ENCODE measurements at regions not wholly inside any gene's neighbourhood (a gene's known extent, or its start where the extent isn't known, plus 50 kb on each side); places are given as distances from the start of the nearest gene placed in this dataset.

GRCh38 chr5:118176146-118176545, 812.2 kb downstream of the DTWD2 start:
- no peaks in the 10 kb centered on the region for H3K4me1 ChIP-seq (ENCODE audit: control insufficient read depth in 2 of 2, insufficient read depth in 2 of 2, low read length in 2 of 2)
- no peak for DNase-seq (ENCODE audit: low read depth in 6 of 9, low spot score in 9 of 9)
- H3K9me3 ChIP-seq (ENCODE audit: control insufficient read depth in 2 of 2, insufficient read depth in 1 of 2, low read length in 1 of 2): no peaks in the 10 kb centered on the region
- no peaks in the 10 kb centered on the region for H3K27me3 ChIP-seq (ENCODE audit: control insufficient read depth in 2 of 2, insufficient read depth in 1 of 2, low read length in 1 of 2)
- no peak overlapping the region for H3K4me3 ChIP-seq (ENCODE audit: low read length in 2 of 2)
- no peak overlapping the region for H3K27ac ChIP-seq (ENCODE audit: low read depth in 1 of 2, low read length in 1 of 2)
- H3K36me3 ChIP-seq (ENCODE audit: control insufficient read depth in 2 of 2, insufficient read depth in 2 of 2, low read length in 1 of 2): no peaks in the 10 kb centered on the region

GRCh38 chr5:118174671-118175070, 813.7 kb downstream of the DTWD2 start:
- DNase-seq (ENCODE audit: low read depth in 6 of 9, low spot score in 9 of 9): no peak
- no peaks in the 10 kb centered on the region for H3K27me3 ChIP-seq (ENCODE audit: control insufficient read depth in 2 of 2, insufficient read depth in 1 of 2, low read length in 1 of 2)
- H3K4me3 ChIP-seq (ENCODE audit: low read length in 2 of 2): no peak overlapping the region
- H3K36me3 ChIP-seq (ENCODE audit: control insufficient read depth in 2 of 2, insufficient read depth in 2 of 2, low read length in 1 of 2): no peaks in the 10 kb centered on the region
- H3K4me1 ChIP-seq (ENCODE audit: control insufficient read depth in 2 of 2, insufficient read depth in 2 of 2, low read length in 2 of 2): no peaks in the 10 kb centered on the region
- 63% methylated on average over 3 of the region's 3 CpGs for WGBS
- H3K27ac ChIP-seq (ENCODE audit: low read depth in 1 of 2, low read length in 1 of 2): no peak overlapping the region
- no peaks in the 10 kb centered on the region for H3K9me3 ChIP-seq (ENCODE audit: control insufficient read depth in 2 of 2, insufficient read depth in 1 of 2, low read length in 1 of 2)

GRCh38 chr5:118173340-118173739, 815.0 kb downstream of the DTWD2 start:
- no peak overlapping the region for H3K27ac ChIP-seq (ENCODE audit: low read depth in 1 of 2, low read length in 1 of 2)
- H3K4me3 ChIP-seq (ENCODE audit: low read length in 2 of 2): no peak overlapping the region
- no peaks in the 10 kb centered on the region for H3K9me3 ChIP-seq (ENCODE audit: control insufficient read depth in 2 of 2, insufficient read depth in 1 of 2, low read length in 1 of 2)
- WGBS: 98% methylated on average over 5 of the region's 5 CpGs
- no peaks in the 10 kb centered on the region for H3K4me1 ChIP-seq (ENCODE audit: control insufficient read depth in 2 of 2, insufficient read depth in 2 of 2, low read length in 2 of 2)
- DNase-seq (ENCODE audit: low read depth in 6 of 9, low spot score in 9 of 9): no peak
- H3K36me3 ChIP-seq (ENCODE audit: control insufficient read depth in 2 of 2, insufficient read depth in 2 of 2, low read length in 1 of 2): no peaks in the 10 kb centered on the region
- no peaks in the 10 kb centered on the region for H3K27me3 ChIP-seq (ENCODE audit: control insufficient read depth in 2 of 2, insufficient read depth in 1 of 2, low read length in 1 of 2)

- H3K9me3 ChIP-seq (ENCODE audit: control insufficient read depth in 2 of 2, insufficient read depth in 1 of 2, low read length in 1 of 2): no peaks in the 10 kb centered on the region
- H3K4me1 ChIP-seq (ENCODE audit: control insufficient read depth in 2 of 2, insufficient read depth in 2 of 2, low read length in 2 of 2): no peaks in the 10 kb centered on the region
- no peaks in the 10 kb centered on the region for H3K27me3 ChIP-seq (ENCODE audit: control insufficient read depth in 2 of 2, insufficient read depth in 1 of 2, low read length in 1 of 2)
- no peaks in the 10 kb centered on the region for H3K36me3 ChIP-seq (ENCODE audit: control insufficient read depth in 2 of 2, insufficient read depth in 2 of 2, low read length in 1 of 2)
- H3K4me3 ChIP-seq (ENCODE audit: low read length in 2 of 2): no peak overlapping the region
- no peak overlapping the region for H3K27ac ChIP-seq (ENCODE audit: low read depth in 1 of 2, low read length in 1 of 2)
- 96% methylated on average over 2 of the region's 2 CpGs for WGBS
- DNase-seq (ENCODE audit: low read depth in 6 of 9, low spot score in 9 of 9): no peak
These were observed 822.7 kb downstream of the DTWD2 start for GRCh38 chr5:118165619-118166018.

- Histone ChIP-seq H3K4me1 (ENCODE audit: control insufficient read depth in 2 of 2, insufficient read depth in 2 of 2, low read length in 2 of 2) (no peaks in the 10 kb centered on the region), H3K36me3 (ENCODE audit: control insufficient read depth in 2 of 2, insufficient read depth in 2 of 2, low read length in 1 of 2) (no peaks in the 10 kb centered on the region), H3K27me3 (ENCODE audit: control insufficient read depth in 2 of 2, insufficient read depth in 1 of 2, low read length in 1 of 2) (no peaks in the 10 kb centered on the region), H3K4me3 (ENCODE audit: low read length in 2 of 2) (no peak overlapping the region), H3K9me3 (ENCODE audit: control insufficient read depth in 2 of 2, insufficient read depth in 1 of 2, low read length in 1 of 2) (no peaks in the 10 kb centered on the region), H3K27ac (ENCODE audit: low read depth in 1 of 2, low read length in 1 of 2) (no peak overlapping the region)
- WGBS: 92% methylated on average over 5 of the region's 5 CpGs
- DNase-seq (ENCODE audit: low read depth in 6 of 9, low spot score in 9 of 9): no peak
These were observed 832.2 kb downstream of the DTWD2 start for GRCh38 chr5:118156181-118156580.

GRCh38 chr5:118146824-118147223, 841.5 kb downstream of the DTWD2 start:
- no peak overlapping the region for H3K4me3 ChIP-seq (ENCODE audit: low read length in 2 of 2)
- no peak overlapping the region for H3K27ac ChIP-seq (ENCODE audit: low read depth in 1 of 2, low read length in 1 of 2)
- 7% methylated on average over 3 of the region's 3 CpGs for WGBS
- no peak for DNase-seq (ENCODE audit: low read depth in 6 of 9, low spot score in 9 of 9)
- no peaks in the 10 kb centered on the region for H3K4me1 ChIP-seq (ENCODE audit: control insufficient read depth in 2 of 2, insufficient read depth in 2 of 2, low read length in 2 of 2)
- no peaks in the 10 kb centered on the region for H3K9me3 ChIP-seq (ENCODE audit: control insufficient read depth in 2 of 2, insufficient read depth in 1 of 2, low read length in 1 of 2)
- no peaks in the 10 kb centered on the region for H3K27me3 ChIP-seq (ENCODE audit: control insufficient read depth in 2 of 2, insufficient read depth in 1 of 2, low read length in 1 of 2)
- no peaks in the 10 kb centered on the region for H3K36me3 ChIP-seq (ENCODE audit: control insufficient read depth in 2 of 2, insufficient read depth in 2 of 2, low read length in 1 of 2)

- H3K9me3 ChIP-seq (ENCODE audit: control insufficient read depth in 2 of 2, insufficient read depth in 1 of 2, low read length in 1 of 2): no peaks in the 10 kb centered on the region
- DNase-seq (ENCODE audit: low read depth in 6 of 9, low spot score in 9 of 9): no peak
- no peaks in the 10 kb centered on the region for H3K36me3 ChIP-seq (ENCODE audit: control insufficient read depth in 2 of 2, insufficient read depth in 2 of 2, low read length in 1 of 2)
- H3K27me3 ChIP-seq (ENCODE audit: control insufficient read depth in 2 of 2, insufficient read depth in 1 of 2, low read length in 1 of 2): no peaks in the 10 kb centered on the region
- no peak overlapping the region for H3K27ac ChIP-seq (ENCODE audit: low read depth in 1 of 2, low read length in 1 of 2)
- no peak overlapping the region for H3K4me3 ChIP-seq (ENCODE audit: low read length in 2 of 2)
- H3K4me1 ChIP-seq (ENCODE audit: control insufficient read depth in 2 of 2, insufficient read depth in 2 of 2, low read length in 2 of 2): no peaks in the 10 kb centered on the region
- 45% methylated on average over 2 of the region's 2 CpGs for WGBS
These were observed 843.8 kb downstream of the DTWD2 start for GRCh38 chr5:118144540-118144939.

GRCh38 chr5:118139361-118139760, 849.0 kb downstream of the DTWD2 start:
- Histone ChIP-seq H3K4me1 (ENCODE audit: control insufficient read depth in 2 of 2, insufficient read depth in 2 of 2, low read length in 2 of 2) (no peaks in the 10 kb centered on the region), H3K27ac (ENCODE audit: low read depth in 1 of 2, low read length in 1 of 2) (no peak overlapping the region), H3K4me3 (ENCODE audit: low read length in 2 of 2) (no peak overlapping the region), H3K36me3 (ENCODE audit: control insufficient read depth in 2 of 2, insufficient read depth in 2 of 2, low read length in 1 of 2) (no peaks in the 10 kb centered on the region), H3K9me3 (ENCODE audit: control insufficient read depth in 2 of 2, insufficient read depth in 1 of 2, low read length in 1 of 2) (no peaks in the 10 kb centered on the region), H3K27me3 (ENCODE audit: control insufficient read depth in 2 of 2, insufficient read depth in 1 of 2, low read length in 1 of 2) (no peaks in the 10 kb centered on the region)
- WGBS: 88% methylated on average over 1 of the region's 1 CpG
- no peak for DNase-seq (ENCODE audit: low read depth in 6 of 9, low spot score in 9 of 9)

- Histone ChIP-seq H3K27ac (ENCODE audit: low read depth in 1 of 2, low read length in 1 of 2) (no peak overlapping the region), H3K4me3 (ENCODE audit: low read length in 2 of 2) (no peak overlapping the region), H3K27me3 (ENCODE audit: control insufficient read depth in 2 of 2, insufficient read depth in 1 of 2, low read length in 1 of 2) (no peaks in the 10 kb centered on the region), H3K36me3 (ENCODE audit: control insufficient read depth in 2 of 2, insufficient read depth in 2 of 2, low read length in 1 of 2) (no peaks in the 10 kb centered on the region), H3K9me3 (ENCODE audit: control insufficient read depth in 2 of 2, insufficient read depth in 1 of 2, low read length in 1 of 2) (no peaks in the 10 kb centered on the region), H3K4me1 (ENCODE audit: control insufficient read depth in 2 of 2, insufficient read depth in 2 of 2, low read length in 2 of 2) (no peaks in the 10 kb centered on the region)
- no peak for DNase-seq (ENCODE audit: low read depth in 6 of 9, low spot score in 9 of 9)
These were observed 862.2 kb downstream of the DTWD2 start for GRCh38 chr5:118126159-118126558.

- Histone ChIP-seq H3K27me3 (ENCODE audit: control insufficient read depth in 2 of 2, insufficient read depth in 1 of 2, low read length in 1 of 2) (no peaks in the 10 kb centered on the region), H3K9me3 (ENCODE audit: control insufficient read depth in 2 of 2, insufficient read depth in 1 of 2, low read length in 1 of 2) (no peaks in the 10 kb centered on the region), H3K4me3 (ENCODE audit: low read length in 2 of 2) (no peak overlapping the region), H3K27ac (ENCODE audit: low read depth in 1 of 2, low read length in 1 of 2) (no peak overlapping the region), H3K4me1 (ENCODE audit: control insufficient read depth in 2 of 2, insufficient read depth in 2 of 2, low read length in 2 of 2) (no peaks in the 10 kb centered on the region), H3K36me3 (ENCODE audit: control insufficient read depth in 2 of 2, insufficient read depth in 2 of 2, low read length in 1 of 2) (no peaks in the 10 kb centered on the region)
- 92% methylated on average over 4 of the region's 4 CpGs for WGBS
- DNase-seq (ENCODE audit: low read depth in 6 of 9, low spot score in 9 of 9): no peak
These were observed 862.7 kb downstream of the DTWD2 start for GRCh38 chr5:118125687-118126086.

Measured in thymus (tissue), 11 donors.